Endothelial cell (in vitro differentiated cells): ENCODE measurements at regions not wholly inside any gene's neighbourhood (a gene's known extent, or its start where the extent isn't known, plus 50 kb on each side); places are given as distances from the start of the nearest gene placed in this dataset.

Experiments
- DNase-seq: peaks from one replicate; pipeline ENCODE4 v3.0.0; 2021; ENCODE audit warnings: low spot score
- H3K27ac Mint-ChIP-seq: one replicate; pipeline ENCODE4 v1.8.0; 2021; ENCODE audit warnings: mixed read lengths, inconsistent platforms; ENCODE audit not compliant: unreplicated experiment
- H3K27me3 Mint-ChIP-seq: one replicate; pipeline ENCODE4 v1.8.0; 2021; ENCODE audit warnings: mild to moderate bottlenecking, moderate library complexity, mixed read lengths, inconsistent platforms; ENCODE audit not compliant: unreplicated experiment
- H3K36me3 Mint-ChIP-seq: one replicate; pipeline ENCODE4 v1.8.0; 2021; ENCODE audit warnings: mild to moderate bottlenecking, low read depth, mixed read lengths, inconsistent platforms; ENCODE audit not compliant: unreplicated experiment
- H3K4me1 Mint-ChIP-seq: one replicate; pipeline ENCODE4 v1.8.0; 2021; ENCODE audit warnings: mild to moderate bottlenecking, mixed read lengths, inconsistent platforms; ENCODE audit not compliant: unreplicated experiment
- H3K4me3 Mint-ChIP-seq: one replicate; pipeline ENCODE4 v1.8.0; 2021; ENCODE audit warnings: mild to moderate bottlenecking, mixed read lengths, inconsistent platforms; ENCODE audit not compliant: unreplicated experiment
- H3K9me3 Mint-ChIP-seq: one replicate; pipeline ENCODE4 v1.8.0; 2021; ENCODE audit warnings: mixed read lengths, inconsistent platforms; ENCODE audit not compliant: unreplicated experiment
- TF ChIP-seq, protein P1 (sequence below): fragments of 200-600 bp; sonication (generic); IDR thresholded peaks from one replicate; pipeline ENCODE4 v1.5.0; 2021; ENCODE audit warnings: antibody characterized with exemption; ENCODE audit not compliant: unreplicated experiment

- no peak for DNase-seq
- Mint-ChIP-seq H3K36me3 (no peaks in the 10 kb centered on the region), H3K27ac (no peak overlapping the region), H3K27me3 (peaks cover 2% of the 10 kb centered on the region), H3K4me3 (no peak overlapping the region), H3K9me3 (no peaks in the 10 kb centered on the region), H3K4me1 (no peaks in the 10 kb centered on the region)
- TF ChIP-seq, protein P1, sequence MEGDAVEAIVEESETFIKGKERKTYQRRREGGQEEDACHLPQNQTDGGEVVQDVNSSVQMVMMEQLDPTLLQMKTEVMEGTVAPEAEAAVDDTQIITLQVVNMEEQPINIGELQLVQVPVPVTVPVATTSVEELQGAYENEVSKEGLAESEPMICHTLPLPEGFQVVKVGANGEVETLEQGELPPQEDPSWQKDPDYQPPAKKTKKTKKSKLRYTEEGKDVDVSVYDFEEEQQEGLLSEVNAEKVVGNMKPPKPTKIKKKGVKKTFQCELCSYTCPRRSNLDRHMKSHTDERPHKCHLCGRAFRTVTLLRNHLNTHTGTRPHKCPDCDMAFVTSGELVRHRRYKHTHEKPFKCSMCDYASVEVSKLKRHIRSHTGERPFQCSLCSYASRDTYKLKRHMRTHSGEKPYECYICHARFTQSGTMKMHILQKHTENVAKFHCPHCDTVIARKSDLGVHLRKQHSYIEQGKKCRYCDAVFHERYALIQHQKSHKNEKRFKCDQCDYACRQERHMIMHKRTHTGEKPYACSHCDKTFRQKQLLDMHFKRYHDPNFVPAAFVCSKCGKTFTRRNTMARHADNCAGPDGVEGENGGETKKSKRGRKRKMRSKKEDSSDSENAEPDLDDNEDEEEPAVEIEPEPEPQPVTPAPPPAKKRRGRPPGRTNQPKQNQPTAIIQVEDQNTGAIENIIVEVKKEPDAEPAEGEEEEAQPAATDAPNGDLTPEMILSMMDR, result no peak
These were observed 159.1 kb upstream of the PDZRN3 start for GRCh38 chr3:73783811-73784210.

DNA sequence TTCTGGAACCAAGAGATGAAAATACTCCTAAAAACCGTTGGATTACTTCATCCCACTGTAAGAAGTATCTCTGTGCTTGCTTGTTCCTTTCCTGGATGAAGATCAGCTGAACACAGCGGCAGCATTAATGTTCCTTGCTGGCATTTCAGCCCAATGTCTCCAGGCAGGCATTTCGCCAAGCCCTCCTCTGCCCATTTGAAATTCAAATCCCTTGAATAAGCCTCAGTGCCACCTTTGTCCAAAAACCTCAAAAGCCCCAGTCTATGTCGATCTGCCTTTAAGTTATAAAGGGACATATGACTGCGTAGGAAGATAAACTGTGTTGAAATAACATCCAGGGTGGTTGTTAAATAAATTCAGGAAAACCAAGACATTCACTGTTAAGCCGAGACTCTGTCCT, 156.8 kb upstream of the PDZRN3 start:
- H3K9me3 Mint-ChIP-seq, result peaks cover 3% of the 10 kb centered on the region
- H3K27ac Mint-ChIP-seq, result no peak overlapping the region
- H3K4me3 Mint-ChIP-seq, result no peak overlapping the region
- TF ChIP-seq, protein P1, result no peak
- H3K27me3 Mint-ChIP-seq, result peaks cover 2% of the 10 kb centered on the region
- H3K4me1 Mint-ChIP-seq, result no peaks in the 10 kb centered on the region
- H3K36me3 Mint-ChIP-seq, result no peaks in the 10 kb centered on the region
- no peak for DNase-seq

GRCh38 chr3:73774645-73775044, 149.9 kb upstream of the PDZRN3 start:
- no peak for DNase-seq
- Mint-ChIP-seq H3K36me3 (no peaks in the 10 kb centered on the region), H3K4me1 (no peaks in the 10 kb centered on the region), H3K4me3 (no peak overlapping the region), H3K9me3 (peaks cover 3% of the 10 kb centered on the region), H3K27ac (no peak overlapping the region), H3K27me3 (no peaks in the 10 kb centered on the region)
- TF ChIP-seq, protein P1, result no peak

DNA sequence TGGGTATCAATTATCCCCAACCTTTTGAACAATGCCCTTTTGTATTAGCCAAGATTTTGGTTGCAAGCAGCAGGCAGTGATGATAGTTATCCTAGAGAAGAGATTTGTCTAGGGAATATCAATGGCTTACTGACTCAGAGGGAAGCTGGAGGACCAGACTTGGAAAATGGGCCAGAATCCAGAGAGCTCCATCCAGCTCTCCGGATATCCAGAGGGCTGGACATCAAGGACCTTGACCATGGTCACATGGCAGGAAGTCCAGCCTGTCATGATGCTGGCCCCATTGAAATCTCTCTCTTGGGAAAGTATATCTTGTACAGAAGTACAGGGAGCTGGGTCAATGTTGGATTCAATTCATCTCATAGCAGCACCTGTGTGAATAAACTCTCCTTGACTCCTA, 148.5 kb upstream of the PDZRN3 start:
- H3K27ac Mint-ChIP-seq, result no peak overlapping the region
- no peaks in the 10 kb centered on the region for H3K27me3 Mint-ChIP-seq
- no peaks in the 10 kb centered on the region for H3K36me3 Mint-ChIP-seq
- no peak for DNase-seq
- TF ChIP-seq, protein P1, result no peak
- no peaks in the 10 kb centered on the region for H3K4me1 Mint-ChIP-seq
- no peak overlapping the region for H3K4me3 Mint-ChIP-seq
- peaks cover 3% of the 10 kb centered on the region for H3K9me3 Mint-ChIP-seq

GRCh38 chr3:73772076-73772886, 147.5 kb upstream of the PDZRN3 start:
- H3K9me3 Mint-ChIP-seq, result no peaks in the 10 kb centered on the region
- H3K27ac Mint-ChIP-seq, result no peak overlapping the region
- H3K27me3 Mint-ChIP-seq, result no peaks in the 10 kb centered on the region
- H3K36me3 Mint-ChIP-seq, result no peaks in the 10 kb centered on the region
- no peak for DNase-seq
- no peak overlapping the region for H3K4me3 Mint-ChIP-seq
- H3K4me1 Mint-ChIP-seq, result no peaks in the 10 kb centered on the region
- TF ChIP-seq, protein P1, result no peak
